Nephron progenitor cell (in vitro differentiated cells): ENCODE measurements at regions not wholly inside any gene's neighbourhood (a gene's known extent, or its start where the extent isn't known, plus 50 kb on each side); places are given as distances from the start of the nearest gene placed in this dataset.

Source experiments
- DNase-seq: peaks from one replicate; pipeline ENCODE4 v3.0.0; 2021
- H3K27ac Mint-ChIP-seq: 2 replicates; pipeline ENCODE4 v1.8.0; 2021; ENCODE audit warnings: mild to moderate bottlenecking, moderate library complexity, mixed read lengths
- H3K27me3 Mint-ChIP-seq: 2 replicates; pipeline ENCODE4 v1.8.0; 2021; ENCODE audit warnings: mild to moderate bottlenecking, low read depth, mixed read lengths; ENCODE audit not compliant: poor library complexity
- H3K36me3 Mint-ChIP-seq: 2 replicates; pipeline ENCODE4 v1.8.0; 2021; ENCODE audit warnings: low read depth, mixed read lengths
- H3K4me1 Mint-ChIP-seq: 2 replicates; pipeline ENCODE4 v1.8.0; 2021; ENCODE audit warnings: mixed read lengths
- H3K4me3 Mint-ChIP-seq: 2 replicates; pipeline ENCODE4 v1.8.0; 2021; ENCODE audit warnings: mild to moderate bottlenecking, moderate library complexity, mixed read lengths
- H3K9me3 Mint-ChIP-seq: 2 replicates; pipeline ENCODE4 v1.8.0; 2021; ENCODE audit warnings: mild to moderate bottlenecking, moderate library complexity, mixed read lengths
- CTCF ChIP-seq: fragments of 200-600 bp; sonication (generic); IDR thresholded peaks from 2 replicates; pipeline ENCODE4 v1.5.0; 2021; ENCODE audit warnings: antibody characterized with exemption

DNA sequence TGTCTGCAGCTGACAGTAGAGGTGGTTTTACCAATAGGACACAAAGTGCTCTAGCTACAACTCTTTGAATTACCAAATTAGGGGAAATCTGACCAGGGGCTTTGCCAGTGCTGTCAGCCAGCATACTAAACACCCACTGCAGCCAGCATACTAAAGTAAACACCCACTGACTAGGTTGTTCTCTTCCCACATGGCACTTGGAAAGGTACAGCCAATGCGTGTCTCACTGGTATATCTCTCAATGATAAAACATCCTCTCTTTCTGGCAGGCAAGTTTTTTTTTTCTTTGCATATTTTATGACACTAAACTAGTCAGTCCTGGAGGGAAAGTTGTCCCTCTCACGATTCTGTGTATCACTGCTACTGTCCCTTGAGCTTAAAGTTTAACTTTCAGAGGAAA lies 216.1 kb downstream of the TLE1 start:
- TF ChIP-seq CTCF: no peak
- Mint-ChIP-seq H3K4me3 (no peak overlapping the region), H3K27me3 (peaks cover 6% of the 10 kb centered on the region), H3K27ac (no peak overlapping the region), H3K4me1 (peaks cover 15% of the 10 kb centered on the region), H3K9me3 (peaks cover 5% of the 10 kb centered on the region), H3K36me3 (no peaks in the 10 kb centered on the region)
- DNase-seq: no peak

- H3K27ac Mint-ChIP-seq: no peak overlapping the region
- DNase-seq: no peak
- TF ChIP-seq CTCF: no peak
- no peak overlapping the region for H3K4me3 Mint-ChIP-seq
- peaks cover 15% of the 10 kb centered on the region for H3K4me1 Mint-ChIP-seq
- H3K27me3 Mint-ChIP-seq: peaks cover 6% of the 10 kb centered on the region
- peaks cover 5% of the 10 kb centered on the region for H3K9me3 Mint-ChIP-seq
- H3K36me3 Mint-ChIP-seq: no peaks in the 10 kb centered on the region
Observed at GRCh38 chr9:81472701-81473100, 216.6 kb downstream of the TLE1 start.

- Mint-ChIP-seq H3K4me3 (no peak overlapping the region), H3K27ac (no peak overlapping the region), H3K36me3 (no peaks in the 10 kb centered on the region), H3K4me1 (peaks cover 15% of the 10 kb centered on the region), H3K9me3 (peaks cover 8% of the 10 kb centered on the region), H3K27me3 (peaks cover 6% of the 10 kb centered on the region)
- DNase-seq: no peak
- no peak for TF ChIP-seq CTCF
Observed at GRCh38 chr9:81470864-81471263, 218.5 kb downstream of the TLE1 start.

DNA sequence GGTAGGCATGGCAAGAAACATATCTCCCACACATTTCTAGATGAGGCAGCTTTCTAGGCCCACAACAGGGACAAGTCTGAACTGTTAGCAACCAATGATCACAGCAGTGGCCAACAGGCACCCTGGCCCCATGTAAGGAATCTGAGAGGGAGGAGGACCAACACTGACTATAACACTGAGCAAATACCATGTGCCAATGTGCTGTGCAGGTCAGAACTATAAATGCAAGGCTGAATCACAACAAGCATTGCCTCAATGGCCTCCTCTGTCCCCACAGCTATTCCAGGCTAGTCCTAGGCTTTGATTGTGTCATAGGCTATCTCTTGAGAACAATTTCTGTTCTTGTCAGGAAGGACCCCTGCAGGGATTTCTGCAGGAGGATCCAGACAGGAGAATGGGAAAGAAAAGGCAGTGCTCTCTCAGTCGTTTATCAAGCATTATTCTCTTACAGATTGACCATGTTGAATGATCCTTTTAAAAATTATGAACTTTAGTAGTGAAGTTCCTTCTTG lies 221.2 kb downstream of the TLE1 start:
- TF ChIP-seq CTCF: no peak
- H3K4me3 Mint-ChIP-seq: no peak overlapping the region
- H3K27me3 Mint-ChIP-seq: peaks cover 3% of the 10 kb centered on the region
- peaks cover 5% of the 10 kb centered on the region for H3K36me3 Mint-ChIP-seq
- H3K4me1 Mint-ChIP-seq: peaks cover 10% of the 10 kb centered on the region
- H3K27ac Mint-ChIP-seq: no peak overlapping the region
- no peak for DNase-seq
- H3K9me3 Mint-ChIP-seq: peaks cover 13% of the 10 kb centered on the region

DNA sequence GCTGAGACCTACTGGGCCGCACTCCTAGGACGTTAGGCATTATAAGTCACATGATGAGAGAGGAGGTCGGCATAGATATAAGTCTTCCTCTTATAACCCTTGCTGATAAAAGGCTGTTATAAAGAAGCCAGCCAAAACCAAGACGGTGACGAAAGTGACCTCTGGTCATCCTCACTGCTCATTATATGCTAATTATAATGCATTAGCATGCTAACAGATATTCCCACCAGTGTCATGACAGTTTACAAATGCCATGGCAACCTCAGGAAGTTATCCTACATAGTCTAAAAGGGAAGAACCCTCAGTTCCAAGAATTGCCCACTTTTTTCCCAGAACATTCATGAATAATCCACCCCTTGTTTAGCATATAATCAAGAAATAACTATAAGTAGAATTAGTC lies 222.4 kb downstream of the TLE1 start:
- Mint-ChIP-seq H3K9me3 (peaks cover 17% of the 10 kb centered on the region), H3K4me1 (no peaks in the 10 kb centered on the region), H3K36me3 (peaks cover 5% of the 10 kb centered on the region), H3K27ac (no peak overlapping the region), H3K4me3 (no peak overlapping the region), H3K27me3 (peaks cover 1% of the 10 kb centered on the region)
- no peak for DNase-seq
- no peak for TF ChIP-seq CTCF

- Mint-ChIP-seq H3K9me3 (peaks cover 24% of the 10 kb centered on the region), H3K27me3 (no peaks in the 10 kb centered on the region), H3K4me1 (no peaks in the 10 kb centered on the region), H3K4me3 (no peak overlapping the region), H3K27ac (no peak overlapping the region), H3K36me3 (peaks cover 5% of the 10 kb centered on the region)
- no peak for TF ChIP-seq CTCF
- DNase-seq: no peak
Observed at GRCh38 chr9:81465468-81466011, 223.8 kb downstream of the TLE1 start.
